Fibroblast of skin of scalp (primary cell): ENCODE measurements at regions not wholly inside any gene's neighbourhood (a gene's known extent, or its start where the extent isn't known, plus 50 kb on each side); places are given as distances from the start of the nearest gene placed in this dataset.
"Not testable (repeated sequence)": the region's sequence is repeated elsewhere in the genome, so short reads cannot be mapped to it uniquely, and the experiment has no call there.

Experiments used
- DNase-seq: peaks from one replicate; pipeline ENCODE4 v3.0.0-alpha.2; 2013

GRCh38 chr16:65756163-65756562, 610.3 kb upstream of the CDH5 start:
- no peak for DNase-seq

DNA sequence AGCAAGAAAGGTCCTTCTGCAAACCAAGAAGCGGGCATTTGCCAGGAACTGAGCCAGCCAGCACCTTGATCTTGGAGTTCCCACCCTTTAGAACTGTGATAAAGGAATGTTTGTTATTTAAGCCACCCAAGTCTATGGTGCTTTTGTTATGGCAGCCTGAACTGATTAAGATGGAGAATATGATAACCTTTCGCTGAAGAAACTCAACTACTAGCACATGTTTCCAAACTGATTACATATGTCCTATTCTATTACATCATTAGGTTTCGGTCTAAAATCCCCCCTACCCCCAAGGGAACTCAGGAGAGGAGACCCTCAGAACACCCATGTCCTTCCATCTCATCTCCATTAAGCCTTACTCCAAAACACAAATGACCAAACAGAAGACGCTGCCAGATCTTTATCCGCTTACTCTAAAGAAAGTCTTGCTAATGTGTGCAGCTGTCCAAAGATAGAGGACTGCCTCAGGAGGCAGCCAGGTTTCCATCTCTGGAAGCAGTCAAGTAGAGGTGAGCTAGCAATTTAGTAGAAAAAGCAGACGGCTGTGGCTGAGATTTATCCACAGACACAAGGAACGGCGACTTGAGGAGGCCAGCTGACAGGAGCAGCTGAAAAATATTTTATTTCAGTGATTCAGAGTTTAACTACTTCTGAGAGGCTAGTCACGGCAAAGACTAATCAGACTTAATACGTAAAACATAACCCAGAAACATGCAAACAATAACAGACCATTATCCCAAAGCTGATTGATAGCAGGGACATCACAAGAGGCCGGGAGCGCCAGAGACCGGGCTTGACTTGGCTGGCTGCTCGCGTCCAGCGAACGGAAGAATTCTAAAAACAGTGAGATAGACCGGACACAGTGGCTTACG, 611.4 kb upstream of the CDH5 start:
- DNase-seq: peak; percentile 12

- DNase-seq: no peak
These were observed 614.0 kb upstream of the CDH5 start for GRCh38 chr16:65752522-65752844.

- DNase-seq: no peak
These were observed 614.6 kb upstream of the CDH5 start for GRCh38 chr16:65751622-65752521.

GRCh38 chr16:65749506-65749905, 617.0 kb upstream of the CDH5 start:
- no peak for DNase-seq

DNA sequence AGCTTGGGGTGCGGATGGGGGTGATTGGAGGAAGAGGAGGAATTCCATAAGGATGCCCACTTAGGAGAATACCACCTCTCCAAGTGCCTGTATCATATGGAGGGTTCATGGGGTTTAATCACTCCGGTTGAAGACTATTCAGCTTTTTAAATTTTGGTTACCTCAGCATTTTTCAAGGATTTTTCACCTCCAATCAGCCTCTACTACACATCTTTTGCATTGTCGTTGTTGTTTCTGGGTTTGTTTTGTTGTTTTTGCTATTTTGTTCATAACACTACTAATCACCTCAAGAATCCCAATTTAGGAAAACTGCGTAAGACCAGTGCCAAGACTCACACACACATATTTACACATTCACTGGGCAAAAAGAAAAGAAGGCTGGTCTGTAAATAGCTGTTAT, 619.5 kb upstream of the CDH5 start:
- no peak for DNase-seq

GRCh38 chr16:65745201-65745708, 621.2 kb upstream of the CDH5 start:
- no peak for DNase-seq

GRCh38 chr16:65744401-65744800, 622.1 kb upstream of the CDH5 start:
- no peak for DNase-seq

- DNase-seq: no peak
These were observed 621.7 kb upstream of the CDH11 start for GRCh38 chr16:65743558-65743957.

GRCh38 chr16:65740711-65741110, 618.8 kb upstream of the CDH11 start:
- DNase-seq: no peak

GRCh38 chr16:65739518-65739917, 617.7 kb upstream of the CDH11 start:
- DNase-seq: no peak

DNA sequence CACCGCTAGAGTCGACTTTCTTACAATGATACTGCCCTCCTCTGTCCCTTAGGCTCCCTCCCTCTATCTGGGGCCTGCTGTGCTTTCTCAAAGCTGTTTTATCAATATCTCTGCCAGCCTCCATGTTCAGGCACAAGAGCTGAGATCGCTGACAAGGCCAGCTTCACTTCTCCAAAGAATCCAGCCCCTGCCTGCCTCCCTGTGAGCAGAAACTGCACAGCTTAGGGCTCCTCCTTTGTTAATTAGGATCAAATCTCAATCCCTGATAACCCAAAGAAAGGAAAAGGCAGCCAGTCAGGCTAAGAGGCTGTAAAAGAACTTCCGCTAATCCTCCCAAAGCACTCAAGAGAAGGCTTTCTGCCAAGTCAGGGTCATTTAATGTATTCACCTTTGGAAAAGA, 616.0 kb upstream of the CDH11 start:
- no peak for DNase-seq

- DNase-seq: not testable (repeated sequence)
These were observed 613.8 kb upstream of the CDH11 start for GRCh38 chr16:65735615-65736014.

DNA sequence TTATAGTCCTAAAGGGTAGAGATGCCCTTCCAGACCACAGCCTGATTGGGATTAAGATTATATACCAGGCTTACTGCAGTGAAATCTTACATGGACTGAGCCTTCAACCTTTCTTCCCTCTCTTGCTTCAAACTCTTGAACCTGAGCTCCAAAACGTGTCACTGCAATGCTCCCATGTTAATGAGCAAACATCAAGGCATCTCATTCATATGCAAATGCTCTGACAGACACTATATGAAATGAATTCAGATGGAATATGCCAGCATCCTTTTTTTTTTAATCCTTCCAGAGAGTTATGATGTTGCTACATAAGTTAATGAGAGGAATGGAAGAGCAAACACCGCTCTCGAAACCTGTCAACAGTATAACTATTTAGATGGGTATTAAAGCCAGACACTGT, 611.9 kb upstream of the CDH11 start:
- DNase-seq: no peak

DNA sequence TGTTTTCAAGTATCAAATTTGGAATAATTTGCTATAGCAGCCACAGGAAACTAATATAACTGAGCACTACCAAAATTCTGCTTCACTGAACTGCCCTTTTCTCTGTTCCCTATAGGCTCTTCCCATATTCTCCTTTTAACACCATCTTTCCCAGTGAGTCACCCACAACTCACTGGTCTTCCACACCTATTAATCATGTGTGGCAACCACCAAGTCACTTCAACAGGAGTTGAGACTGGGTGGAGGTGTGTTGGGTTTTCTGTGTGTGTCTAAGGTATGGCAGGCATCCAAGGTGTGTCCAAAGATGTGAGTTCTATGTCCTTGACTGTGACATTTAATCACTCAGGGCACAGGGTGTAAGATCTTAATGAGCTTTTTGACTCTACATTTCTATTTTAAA, 610.0 kb upstream of the CDH11 start:
- no peak for DNase-seq

GRCh38 chr16:65728652-65729051, 606.8 kb upstream of the CDH11 start:
- DNase-seq: no peak

DNA sequence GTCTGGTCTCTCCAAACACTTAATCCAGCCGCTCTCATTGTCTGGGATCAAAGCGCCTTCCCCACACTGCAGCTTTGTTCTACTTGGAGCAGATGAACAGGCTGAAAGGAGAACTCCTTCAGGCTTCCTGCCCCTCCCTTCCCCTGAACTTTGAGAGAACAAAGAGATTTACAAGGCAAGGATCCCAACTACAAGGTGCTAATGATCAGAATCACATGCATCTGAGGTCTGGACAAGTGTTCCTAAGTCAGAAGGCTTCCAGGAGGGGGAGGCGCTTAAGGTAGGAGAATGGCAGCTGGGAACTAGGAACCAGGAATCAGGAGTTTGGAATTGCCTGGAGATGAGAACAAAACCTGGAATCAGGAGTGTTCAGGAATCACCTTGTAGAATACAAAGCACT, 606.3 kb upstream of the CDH11 start:
- DNase-seq: no peak

- no peak for DNase-seq
These were observed 605.8 kb upstream of the CDH11 start for GRCh38 chr16:65727534-65728137.

DNA sequence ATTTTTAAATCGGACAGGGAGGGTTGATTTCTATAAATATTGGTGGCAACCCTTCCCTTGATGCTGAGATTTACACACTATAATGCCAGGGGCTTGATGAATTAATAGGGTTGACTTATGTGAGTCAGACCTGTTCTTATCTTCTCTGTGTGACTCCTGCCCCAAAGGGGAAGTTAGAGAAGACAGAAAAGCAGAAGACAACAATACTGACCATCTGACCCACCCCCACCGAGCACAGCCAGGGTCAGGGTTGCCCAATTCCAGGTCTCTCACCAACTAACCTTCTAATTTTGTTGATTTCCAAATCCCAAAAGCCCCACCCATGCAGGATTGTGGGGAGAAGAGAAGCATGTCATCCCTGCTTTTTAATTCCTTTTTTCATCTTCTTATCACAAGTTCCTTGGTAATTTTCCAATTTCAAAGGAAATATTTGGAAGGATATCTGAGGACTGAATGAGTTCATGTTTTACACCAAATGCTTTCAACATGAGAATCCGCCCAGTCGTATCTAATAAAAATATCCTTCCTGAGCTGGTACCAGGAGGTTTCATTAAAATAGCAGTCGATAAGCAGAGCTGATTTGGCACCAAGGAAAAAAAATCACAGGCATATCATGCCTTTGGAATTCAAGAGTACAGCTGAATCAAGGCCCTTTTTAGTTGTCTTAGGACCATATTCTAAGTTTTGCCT, 603.4 kb upstream of the CDH11 start:
- DNase-seq: peak; percentile 60

DNA sequence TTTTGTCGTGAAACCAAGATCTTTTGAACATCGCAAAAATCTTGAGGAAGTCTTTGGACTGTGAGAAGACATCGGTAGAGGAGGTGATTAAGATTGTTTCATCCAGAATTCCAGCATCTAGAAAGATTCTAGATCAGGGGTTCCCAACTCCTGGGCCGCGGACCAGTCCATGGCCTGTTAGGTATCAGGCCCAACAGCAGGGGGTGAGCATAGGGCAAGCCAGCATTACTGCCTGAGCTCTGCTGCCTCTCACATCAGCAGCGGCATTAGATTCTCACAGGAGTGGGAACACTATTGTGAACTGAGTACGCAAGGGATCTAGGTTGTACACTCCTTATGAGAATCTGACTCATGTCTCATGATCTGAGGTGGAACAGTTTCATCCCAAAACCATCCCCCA, 600.6 kb upstream of the CDH11 start:
- no peak for DNase-seq

DNA sequence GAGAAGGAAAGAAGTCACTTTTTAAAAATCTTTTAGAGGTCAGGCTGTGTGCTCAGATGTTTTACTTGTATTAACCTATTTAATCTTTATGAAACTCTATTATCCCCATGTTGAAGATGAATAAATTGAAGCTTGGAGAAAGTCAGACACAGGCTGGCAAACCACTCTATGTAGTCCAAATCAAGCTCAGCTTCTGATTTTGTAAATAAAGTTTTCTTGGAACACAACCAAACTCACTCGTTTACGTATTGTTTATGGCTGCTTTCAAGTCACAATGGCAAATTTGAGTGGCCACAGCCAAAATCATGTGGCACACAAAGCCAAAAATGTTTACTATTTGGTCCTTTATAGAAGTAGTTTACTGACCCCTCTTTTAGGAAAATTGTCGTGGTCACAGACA, 596.0 kb upstream of the CDH11 start:
- DNase-seq: no peak
